ENCODE measurements at regions not wholly inside any gene's neighbourhood (a gene's known extent, or its start where the extent isn't known, plus 50 kb on each side); places are given as distances from the start of the nearest gene placed in this dataset.
"Not testable (repeated sequence)": the region's sequence is repeated elsewhere in the genome, so short reads cannot be mapped to it uniquely, and the experiment has no call there.

- TF ChIP-seq REST (tag by site-specific recombination; IDR thresholded peaks at IDR 0.05); ZBTB1 (tag by site-specific recombination; IDR thresholded peaks at IDR 0.05); ZNF423 (tag by site-specific recombination; IDR thresholded peaks at IDR 0.05); ZBTB7A (tag by site-specific recombination; IDR thresholded peaks at IDR 0.05; ENCODE audit: low read depth); ZNF121 (tag by site-specific recombination; IDR thresholded peaks at IDR 0.05): not testable (repeated sequence)
- TF ChIP-seq, protein P1, sequence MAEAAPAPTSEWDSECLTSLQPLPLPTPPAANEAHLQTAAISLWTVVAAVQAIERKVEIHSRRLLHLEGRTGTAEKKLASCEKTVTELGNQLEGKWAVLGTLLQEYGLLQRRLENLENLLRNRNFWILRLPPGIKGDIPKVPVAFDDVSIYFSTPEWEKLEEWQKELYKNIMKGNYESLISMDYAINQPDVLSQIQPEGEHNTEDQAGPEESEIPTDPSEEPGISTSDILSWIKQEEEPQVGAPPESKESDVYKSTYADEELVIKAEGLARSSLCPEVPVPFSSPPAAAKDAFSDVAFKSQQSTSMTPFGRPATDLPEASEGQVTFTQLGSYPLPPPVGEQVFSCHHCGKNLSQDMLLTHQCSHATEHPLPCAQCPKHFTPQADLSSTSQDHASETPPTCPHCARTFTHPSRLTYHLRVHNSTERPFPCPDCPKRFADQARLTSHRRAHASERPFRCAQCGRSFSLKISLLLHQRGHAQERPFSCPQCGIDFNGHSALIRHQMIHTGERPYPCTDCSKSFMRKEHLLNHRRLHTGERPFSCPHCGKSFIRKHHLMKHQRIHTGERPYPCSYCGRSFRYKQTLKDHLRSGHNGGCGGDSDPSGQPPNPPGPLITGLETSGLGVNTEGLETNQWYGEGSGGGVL (tag by site-specific recombination; IDR thresholded peaks at IDR 0.05) = not testable (repeated sequence)
- TF ChIP-seq, protein P2, sequence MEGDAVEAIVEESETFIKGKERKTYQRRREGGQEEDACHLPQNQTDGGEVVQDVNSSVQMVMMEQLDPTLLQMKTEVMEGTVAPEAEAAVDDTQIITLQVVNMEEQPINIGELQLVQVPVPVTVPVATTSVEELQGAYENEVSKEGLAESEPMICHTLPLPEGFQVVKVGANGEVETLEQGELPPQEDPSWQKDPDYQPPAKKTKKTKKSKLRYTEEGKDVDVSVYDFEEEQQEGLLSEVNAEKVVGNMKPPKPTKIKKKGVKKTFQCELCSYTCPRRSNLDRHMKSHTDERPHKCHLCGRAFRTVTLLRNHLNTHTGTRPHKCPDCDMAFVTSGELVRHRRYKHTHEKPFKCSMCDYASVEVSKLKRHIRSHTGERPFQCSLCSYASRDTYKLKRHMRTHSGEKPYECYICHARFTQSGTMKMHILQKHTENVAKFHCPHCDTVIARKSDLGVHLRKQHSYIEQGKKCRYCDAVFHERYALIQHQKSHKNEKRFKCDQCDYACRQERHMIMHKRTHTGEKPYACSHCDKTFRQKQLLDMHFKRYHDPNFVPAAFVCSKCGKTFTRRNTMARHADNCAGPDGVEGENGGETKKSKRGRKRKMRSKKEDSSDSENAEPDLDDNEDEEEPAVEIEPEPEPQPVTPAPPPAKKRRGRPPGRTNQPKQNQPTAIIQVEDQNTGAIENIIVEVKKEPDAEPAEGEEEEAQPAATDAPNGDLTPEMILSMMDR (tag by site-specific recombination; IDR thresholded peaks at IDR 0.05) = not testable (repeated sequence)
- TF ChIP-seq, protein P3, sequence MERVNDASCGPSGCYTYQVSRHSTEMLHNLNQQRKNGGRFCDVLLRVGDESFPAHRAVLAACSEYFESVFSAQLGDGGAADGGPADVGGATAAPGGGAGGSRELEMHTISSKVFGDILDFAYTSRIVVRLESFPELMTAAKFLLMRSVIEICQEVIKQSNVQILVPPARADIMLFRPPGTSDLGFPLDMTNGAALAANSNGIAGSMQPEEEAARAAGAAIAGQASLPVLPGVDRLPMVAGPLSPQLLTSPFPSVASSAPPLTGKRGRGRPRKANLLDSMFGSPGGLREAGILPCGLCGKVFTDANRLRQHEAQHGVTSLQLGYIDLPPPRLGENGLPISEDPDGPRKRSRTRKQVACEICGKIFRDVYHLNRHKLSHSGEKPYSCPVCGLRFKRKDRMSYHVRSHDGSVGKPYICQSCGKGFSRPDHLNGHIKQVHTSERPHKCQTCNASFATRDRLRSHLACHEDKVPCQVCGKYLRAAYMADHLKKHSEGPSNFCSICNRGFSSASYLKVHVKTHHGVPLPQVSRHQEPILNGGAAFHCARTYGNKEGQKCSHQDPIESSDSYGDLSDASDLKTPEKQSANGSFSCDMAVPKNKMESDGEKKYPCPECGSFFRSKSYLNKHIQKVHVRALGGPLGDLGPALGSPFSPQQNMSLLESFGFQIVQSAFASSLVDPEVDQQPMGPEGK (tag by site-specific recombination; IDR thresholded peaks at IDR 0.05) = not testable (repeated sequence)
Measured at GRCh38 chr1:64414855-64415546, 54.9 kb upstream of the CACHD1 start.

Data from HEK293 (cell line).